Kidney capillary endothelial cell (primary cell): ENCODE measurements at regions not wholly inside any gene's neighbourhood (a gene's known extent, or its start where the extent isn't known, plus 50 kb on each side); places are given as distances from the start of the nearest gene placed in this dataset.
"Not testable (repeated sequence)": the region's sequence is repeated elsewhere in the genome, so short reads cannot be mapped to it uniquely, and the experiment has no call there.

ENCODE experiments used
- DNase-seq: peaks from one replicate; pipeline ENCODE4 v3.0.0-alpha.2; 2018; ENCODE audit warnings: low spot score

GRCh38 chr1:47522935-47523834 lies 85.3 kb downstream of the FOXD2 start:
- no peak for DNase-seq

- DNase-seq: no peak
Observed at GRCh38 chr1:47523835-47524215, 86.0 kb downstream of the FOXD2 start.

DNA sequence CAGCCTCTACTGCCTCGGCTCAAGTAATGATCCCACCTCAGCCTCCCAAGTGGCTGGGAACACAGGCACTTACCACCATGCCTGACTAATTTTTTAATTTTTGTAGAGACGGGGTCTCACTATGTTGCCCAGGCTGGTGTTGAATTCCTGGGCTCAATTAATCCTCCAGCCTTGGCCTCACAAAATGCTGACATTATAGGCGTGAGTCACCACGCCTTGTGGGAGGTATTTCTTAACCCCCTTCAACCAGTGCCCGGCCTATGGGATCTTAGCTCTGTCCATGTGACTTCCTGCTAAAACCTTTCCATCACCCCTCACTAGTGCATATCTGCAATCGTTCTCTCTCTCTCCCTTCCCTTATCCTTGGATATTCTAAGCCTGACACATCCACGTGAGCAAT lies 86.4 kb downstream of the FOXD2 start:
- DNase-seq: no peak

DNA sequence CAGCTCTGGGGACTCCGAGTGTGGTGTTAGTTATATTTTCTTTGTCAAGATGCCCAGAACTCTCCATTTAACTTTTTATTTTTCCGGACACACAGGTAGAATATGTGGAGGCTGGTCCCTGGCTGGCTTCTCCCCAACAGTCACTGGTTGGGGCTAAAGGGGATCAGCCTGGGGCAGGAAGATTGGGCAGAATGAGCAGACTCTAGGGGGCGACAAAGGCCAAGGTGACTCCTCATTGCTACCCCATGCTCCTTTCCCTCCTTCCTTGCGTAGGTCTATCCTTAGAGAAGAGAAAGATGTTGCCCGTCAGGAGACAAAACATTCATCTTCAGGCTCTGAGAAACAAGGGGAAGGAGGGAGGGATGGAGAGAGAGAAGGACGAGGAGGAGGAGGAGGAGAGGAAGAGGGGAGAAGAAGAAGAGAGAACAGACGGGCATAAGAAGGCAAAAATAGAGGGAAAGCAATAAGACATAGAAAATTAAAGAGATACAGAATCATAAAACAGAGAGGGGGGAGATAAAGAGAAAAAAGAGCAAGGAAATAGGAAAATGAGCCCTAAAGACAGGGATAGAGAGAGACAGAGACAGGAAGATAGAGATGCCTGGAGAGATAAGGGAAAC lies 89.9 kb downstream of the FOXD2 start:
- DNase-seq: no peak

DNA sequence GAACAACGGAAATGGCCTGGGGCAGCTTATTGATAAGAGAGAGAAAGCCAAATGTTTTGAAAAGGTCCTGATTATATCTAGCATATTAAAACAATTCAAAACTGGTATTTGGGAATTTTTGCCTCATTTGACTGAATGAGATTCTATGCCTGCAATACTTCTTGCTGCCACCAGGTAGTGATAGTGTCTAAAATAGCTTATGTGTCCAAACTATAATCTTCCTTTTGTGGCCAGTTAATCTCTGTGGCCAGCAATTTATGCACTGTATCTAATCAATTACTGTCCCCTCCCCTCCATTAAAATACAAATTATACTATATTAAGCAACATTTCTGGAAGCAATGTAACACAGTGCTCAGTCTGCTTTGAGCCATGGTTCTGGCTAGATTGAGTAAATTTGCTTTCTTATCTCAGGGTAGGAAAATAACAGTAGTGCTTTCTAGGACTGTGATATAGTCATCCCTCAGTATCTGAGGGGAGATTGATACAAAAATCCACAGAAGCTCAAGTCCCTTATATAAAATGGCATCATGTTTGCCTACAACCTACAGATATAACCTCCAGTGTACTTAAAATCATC lies 91.8 kb downstream of the FOXD2 start:
- DNase-seq: no peak

GRCh38 chr1:47532921-47533792 lies 95.3 kb downstream of the FOXD2 start:
- peak; percentile 18 for DNase-seq

- no peak for DNase-seq
Observed at GRCh38 chr1:47533793-47534328, 96.0 kb downstream of the FOXD2 start.

DNA sequence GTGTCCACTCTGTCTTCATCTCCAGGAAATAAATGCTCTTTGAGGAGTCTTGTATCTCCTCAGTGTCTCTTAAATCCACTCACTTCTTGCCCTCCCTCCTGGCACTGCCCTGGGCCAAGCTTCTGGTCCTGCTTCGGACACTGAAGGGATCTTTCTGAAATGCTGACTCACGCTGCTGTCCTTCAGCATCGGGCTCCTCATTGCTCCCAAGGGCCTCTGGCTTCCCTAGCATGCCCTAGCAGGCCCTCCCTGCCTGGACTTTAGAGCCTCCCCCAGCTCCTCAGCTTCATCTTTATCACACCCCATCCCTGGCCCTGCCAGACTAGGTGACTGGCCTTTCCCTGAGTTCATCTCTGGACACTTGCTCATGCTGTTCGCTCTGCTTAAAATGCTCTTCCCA lies 96.6 kb downstream of the FOXD2 start:
- no peak for DNase-seq

DNA sequence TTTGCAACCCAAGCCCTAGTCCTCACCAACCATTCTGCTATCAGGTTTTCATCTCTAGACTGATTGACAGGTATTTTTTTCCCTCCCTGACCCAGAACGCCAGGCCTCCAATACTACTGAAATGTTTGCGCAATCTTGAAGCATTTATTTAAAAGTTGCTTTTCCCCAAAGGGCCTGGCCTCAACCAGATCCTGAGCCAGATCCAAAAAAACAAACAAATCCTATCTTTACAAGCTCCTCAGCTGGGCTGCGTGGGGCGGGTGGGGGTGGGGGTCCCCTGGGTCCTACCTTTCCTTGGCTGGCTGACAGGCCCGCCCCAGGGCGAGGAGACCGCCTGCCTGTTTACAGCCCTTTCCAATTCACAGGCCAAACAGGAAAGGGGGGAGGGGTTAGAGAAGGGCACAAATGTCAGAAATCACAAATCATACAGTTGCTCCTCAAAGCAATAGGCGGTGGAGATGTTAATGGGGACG lies 98.8 kb downstream of the FOXD2 start:
- DNase-seq: no peak

GRCh38 chr1:47537268-47537667 lies 99.4 kb downstream of the FOXD2 start:
- no peak for DNase-seq

- no peak for DNase-seq
Observed at GRCh38 chr1:47537966-47538365, 100.1 kb downstream of the FOXD2 start.

DNA sequence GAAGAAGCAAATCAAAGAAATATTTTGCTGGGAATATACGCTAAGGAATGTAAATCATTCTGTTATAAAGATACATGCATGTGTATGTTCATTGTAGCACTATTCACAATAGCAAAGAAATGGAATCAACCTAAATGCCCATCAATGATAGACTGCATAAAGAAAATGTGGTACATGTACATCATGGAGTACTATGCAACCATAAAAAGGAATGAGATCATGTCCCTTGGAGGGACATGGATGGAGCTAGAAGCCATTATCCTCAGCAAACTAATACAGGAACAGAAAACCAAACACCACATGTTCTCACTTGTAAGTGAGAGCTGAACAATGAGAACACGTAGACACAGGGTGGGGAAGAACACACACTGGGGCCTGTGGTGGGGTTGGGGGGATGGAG lies 100.7 kb downstream of the FOXD2 start:
- not testable (repeated sequence) for DNase-seq

- DNase-seq: not testable (repeated sequence)
Observed at GRCh38 chr1:47541705-47542104, 103.9 kb downstream of the FOXD2 start.

DNA sequence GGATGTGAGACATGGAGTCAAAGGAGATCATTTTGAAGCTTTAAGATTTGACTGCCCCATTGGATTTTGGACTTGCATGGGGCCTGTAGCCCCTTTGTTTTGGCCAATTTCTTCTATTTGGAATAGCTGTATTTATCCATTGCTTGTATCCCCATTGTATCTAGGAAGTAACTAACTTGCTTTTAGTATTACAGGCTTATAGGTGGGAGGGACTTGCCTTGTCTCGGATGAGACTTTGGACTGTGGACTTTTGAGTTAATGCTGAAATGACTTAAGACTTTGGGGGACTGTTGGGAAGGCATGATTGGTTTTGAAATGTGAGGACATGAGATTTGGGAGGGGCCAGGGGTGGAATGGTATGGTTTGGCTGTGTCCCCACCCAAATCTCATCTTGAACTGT lies 105.2 kb downstream of the FOXD2 start:
- not testable (repeated sequence) for DNase-seq

DNA sequence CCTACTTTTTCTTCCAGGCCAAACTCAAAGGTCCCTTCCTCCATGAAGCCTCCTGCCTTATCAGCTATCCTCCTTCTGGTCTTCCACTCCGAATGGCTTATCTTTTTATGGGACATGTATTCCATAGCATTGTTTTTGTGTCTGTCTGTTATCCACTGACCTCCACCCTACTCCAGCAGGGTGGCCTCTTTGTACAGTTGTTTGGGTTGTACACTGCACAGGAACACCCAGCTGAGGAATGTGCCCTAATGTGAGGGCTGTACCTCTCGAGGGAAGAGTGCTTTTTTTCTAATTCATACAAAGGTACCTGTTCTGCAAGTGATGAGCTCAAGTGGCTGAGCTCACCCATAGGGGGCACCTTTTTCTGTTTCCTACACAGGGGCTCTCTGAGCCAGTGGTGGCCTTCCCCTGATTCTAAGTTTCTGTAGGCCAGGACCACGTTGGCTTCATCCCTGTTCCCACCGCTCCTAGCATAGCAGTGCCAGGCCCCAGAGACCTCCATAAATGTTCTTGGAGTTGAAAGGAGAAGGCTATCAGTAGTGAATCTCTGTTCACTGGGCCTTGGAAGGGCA lies 108.2 kb downstream of the FOXD2 start:
- DNase-seq: no peak

- DNase-seq: no peak
Observed at GRCh38 chr1:47547753-47548573, 110.1 kb downstream of the FOXD2 start.

DNA sequence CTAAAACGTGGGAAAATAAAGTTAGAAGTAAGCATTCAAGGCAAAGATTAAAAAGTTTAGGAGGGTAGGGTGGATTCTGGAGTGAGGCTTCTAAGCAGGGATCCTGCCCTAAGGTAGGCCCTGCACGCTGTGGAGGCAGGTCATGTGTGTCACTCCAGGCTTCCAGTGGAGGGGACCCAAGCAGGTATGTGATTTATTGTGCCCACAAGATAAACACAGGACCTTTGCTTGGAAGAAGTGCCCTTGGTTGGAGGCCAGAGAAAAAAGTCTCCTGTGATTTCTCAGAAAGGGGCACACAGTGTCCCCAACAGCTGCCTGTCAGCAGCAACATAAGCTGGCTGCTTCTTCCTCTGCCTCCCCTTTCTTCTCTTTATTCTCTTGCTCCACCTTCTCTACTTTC lies 110.8 kb downstream of the FOXD2 start:
- DNase-seq: no peak

- no peak for DNase-seq
Observed at GRCh38 chr1:47549532-47549931, 111.7 kb downstream of the FOXD2 start.

GRCh38 chr1:47550929-47551328 lies 113.1 kb downstream of the FOXD2 start:
- DNase-seq: no peak

DNA sequence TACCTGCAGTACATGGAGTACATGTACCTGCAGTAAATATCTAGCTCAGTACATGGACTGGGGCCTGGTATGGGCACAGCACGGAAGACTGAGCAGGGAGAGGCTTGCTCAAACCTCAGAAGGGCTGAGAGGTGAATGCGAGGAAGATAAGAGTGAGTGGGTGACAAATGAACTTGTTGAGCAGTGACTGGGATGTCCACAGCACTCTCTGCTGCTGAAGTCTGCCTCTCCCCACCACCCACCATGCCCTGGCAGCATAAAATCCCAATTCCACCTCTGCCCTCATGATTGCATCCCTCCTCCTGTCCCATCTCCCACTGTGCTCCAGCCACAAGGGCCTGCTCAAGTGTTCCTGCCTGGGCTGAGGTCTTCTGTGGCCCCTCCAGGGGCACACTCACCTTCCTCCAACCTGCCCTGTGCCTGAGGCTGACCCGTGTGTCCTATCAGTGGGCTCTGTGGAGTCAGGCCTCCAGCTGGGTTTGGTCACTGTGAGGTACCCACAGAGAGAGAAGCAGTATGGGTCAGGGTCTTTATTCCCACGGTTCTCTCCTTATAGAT lies 114.2 kb downstream of the FOXD2 start:
- DNase-seq: no peak
